ENCODE measurements at regions not wholly inside any gene's neighbourhood (a gene's known extent, or its start where the extent isn't known, plus 50 kb on each side); places are given as distances from the start of the nearest gene placed in this dataset.
"Not testable (repeated sequence)": the region's sequence is repeated elsewhere in the genome, so short reads cannot be mapped to it uniquely, and the experiment has no call there.

DNA sequence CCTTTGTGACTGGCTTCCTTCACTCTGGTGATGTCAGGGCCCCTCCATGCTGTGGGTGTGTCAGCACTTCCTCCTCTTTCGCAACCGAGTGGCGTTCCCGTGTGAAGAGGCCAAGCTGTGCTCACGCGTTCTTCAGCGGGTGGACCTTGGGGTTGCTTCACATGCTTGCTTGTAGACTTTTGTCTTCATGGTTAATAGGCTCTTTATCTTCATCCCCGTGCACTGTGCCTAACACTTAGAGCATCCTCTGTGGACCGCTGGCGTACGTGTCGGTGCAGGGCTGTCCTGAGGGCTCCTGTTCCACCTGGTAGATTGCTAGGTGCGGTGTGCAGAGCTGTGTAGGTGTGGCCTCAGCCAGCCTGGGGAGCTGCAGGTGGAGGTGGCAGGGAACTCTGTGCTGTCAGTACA, 182.3 kb downstream of the OR4M2 start:
- H3K27me3 ChIP-seq, result no peaks in the 10 kb centered on the region
- no peak overlapping the region for H3K4me3 ChIP-seq
- WGBS, 2 donors, result 86% methylated on average over 13 of the region's 13 CpGs
- H3K27ac ChIP-seq, result no peak overlapping the region
- intact Hi-C loops (cut with DNase I; ENCODE audit: low total_unique reads), result no loop called here
- no peaks in the 10 kb centered on the region for H3K36me3 ChIP-seq (ENCODE audit: low read depth, missing control alignments)
- peak; percentile 20 for DNase-seq
- TF ChIP-seq POLR2A (IDR thresholded peaks at IDR 0.05), result no peak
- TF ChIP-seq, protein P1, sequence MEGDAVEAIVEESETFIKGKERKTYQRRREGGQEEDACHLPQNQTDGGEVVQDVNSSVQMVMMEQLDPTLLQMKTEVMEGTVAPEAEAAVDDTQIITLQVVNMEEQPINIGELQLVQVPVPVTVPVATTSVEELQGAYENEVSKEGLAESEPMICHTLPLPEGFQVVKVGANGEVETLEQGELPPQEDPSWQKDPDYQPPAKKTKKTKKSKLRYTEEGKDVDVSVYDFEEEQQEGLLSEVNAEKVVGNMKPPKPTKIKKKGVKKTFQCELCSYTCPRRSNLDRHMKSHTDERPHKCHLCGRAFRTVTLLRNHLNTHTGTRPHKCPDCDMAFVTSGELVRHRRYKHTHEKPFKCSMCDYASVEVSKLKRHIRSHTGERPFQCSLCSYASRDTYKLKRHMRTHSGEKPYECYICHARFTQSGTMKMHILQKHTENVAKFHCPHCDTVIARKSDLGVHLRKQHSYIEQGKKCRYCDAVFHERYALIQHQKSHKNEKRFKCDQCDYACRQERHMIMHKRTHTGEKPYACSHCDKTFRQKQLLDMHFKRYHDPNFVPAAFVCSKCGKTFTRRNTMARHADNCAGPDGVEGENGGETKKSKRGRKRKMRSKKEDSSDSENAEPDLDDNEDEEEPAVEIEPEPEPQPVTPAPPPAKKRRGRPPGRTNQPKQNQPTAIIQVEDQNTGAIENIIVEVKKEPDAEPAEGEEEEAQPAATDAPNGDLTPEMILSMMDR (IDR thresholded peaks at IDR 0.05), result no peak
- no peaks in the 10 kb centered on the region for H3K4me1 ChIP-seq
- no peaks in the 10 kb centered on the region for H3K9me3 ChIP-seq

DNA sequence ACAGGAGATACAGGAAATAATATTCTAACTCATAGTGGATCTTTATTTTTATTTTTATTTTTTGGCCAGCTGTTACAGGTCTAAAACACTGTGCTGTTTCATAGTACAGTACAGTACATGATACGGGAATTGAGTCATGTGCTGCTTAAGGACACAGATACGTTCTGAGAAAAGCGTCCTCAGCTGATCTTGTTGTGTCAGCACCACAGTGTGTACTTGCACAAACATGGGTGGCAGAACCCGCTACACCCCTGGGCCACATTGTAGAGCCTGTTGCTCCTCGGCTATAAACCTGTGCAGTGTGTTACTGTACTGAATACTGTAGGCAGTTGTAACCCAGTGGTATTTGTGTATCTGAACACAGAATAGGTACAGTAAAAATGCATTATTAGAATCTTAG, 183.4 kb downstream of the OR4M2 start:
- H3K4me3 ChIP-seq, result no peak overlapping the region
- H3K27me3 ChIP-seq, result no peaks in the 10 kb centered on the region
- H3K36me3 ChIP-seq (ENCODE audit: low read depth, missing control alignments), result no peaks in the 10 kb centered on the region
- no peaks in the 10 kb centered on the region for H3K4me1 ChIP-seq
- WGBS, 2 donors, result 60 to 80% methylated on average over 5 of the region's 5 CpGs
- no peak overlapping the region for H3K27ac ChIP-seq
- DNase-seq, result no peak
- H3K9me3 ChIP-seq, result no peaks in the 10 kb centered on the region
- TF ChIP-seq, protein P1 (IDR thresholded peaks at IDR 0.05), result no peak
- no peak for TF ChIP-seq POLR2A (IDR thresholded peaks at IDR 0.05)
- intact Hi-C loops (cut with DNase I; ENCODE audit: low total_unique reads), result no loop called here

DNA sequence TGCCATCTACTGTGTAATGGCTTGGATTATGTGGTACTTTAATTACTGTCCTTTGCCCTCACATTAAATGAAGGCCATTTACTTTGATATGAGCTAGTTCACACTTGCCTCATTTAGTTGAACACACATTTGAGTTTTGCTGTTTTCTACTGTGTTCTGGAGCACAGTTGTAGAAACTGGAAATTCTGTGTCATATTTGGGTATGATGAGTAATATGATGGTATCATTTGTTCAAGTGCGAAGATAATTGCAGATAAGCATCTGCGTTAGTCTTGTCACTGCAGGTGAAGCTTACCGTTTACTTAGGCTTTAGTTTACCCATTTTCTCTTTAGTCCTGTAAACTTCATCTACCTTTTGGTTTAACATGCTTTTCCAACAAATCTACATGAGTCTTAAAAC, 183.9 kb downstream of the OR4M2 start:
- 90 to 93% methylated on average over 3 of the region's 3 CpGs for WGBS, 2 donors
- DNase-seq; H3K4me3 ChIP-seq; H3K27me3 ChIP-seq; H3K27ac ChIP-seq; intact Hi-C loops (cut with DNase I; ENCODE audit: low total_unique reads); H3K9me3 ChIP-seq; H3K4me1 ChIP-seq; H3K36me3 ChIP-seq (ENCODE audit: low read depth, missing control alignments): not testable (repeated sequence)

DNA sequence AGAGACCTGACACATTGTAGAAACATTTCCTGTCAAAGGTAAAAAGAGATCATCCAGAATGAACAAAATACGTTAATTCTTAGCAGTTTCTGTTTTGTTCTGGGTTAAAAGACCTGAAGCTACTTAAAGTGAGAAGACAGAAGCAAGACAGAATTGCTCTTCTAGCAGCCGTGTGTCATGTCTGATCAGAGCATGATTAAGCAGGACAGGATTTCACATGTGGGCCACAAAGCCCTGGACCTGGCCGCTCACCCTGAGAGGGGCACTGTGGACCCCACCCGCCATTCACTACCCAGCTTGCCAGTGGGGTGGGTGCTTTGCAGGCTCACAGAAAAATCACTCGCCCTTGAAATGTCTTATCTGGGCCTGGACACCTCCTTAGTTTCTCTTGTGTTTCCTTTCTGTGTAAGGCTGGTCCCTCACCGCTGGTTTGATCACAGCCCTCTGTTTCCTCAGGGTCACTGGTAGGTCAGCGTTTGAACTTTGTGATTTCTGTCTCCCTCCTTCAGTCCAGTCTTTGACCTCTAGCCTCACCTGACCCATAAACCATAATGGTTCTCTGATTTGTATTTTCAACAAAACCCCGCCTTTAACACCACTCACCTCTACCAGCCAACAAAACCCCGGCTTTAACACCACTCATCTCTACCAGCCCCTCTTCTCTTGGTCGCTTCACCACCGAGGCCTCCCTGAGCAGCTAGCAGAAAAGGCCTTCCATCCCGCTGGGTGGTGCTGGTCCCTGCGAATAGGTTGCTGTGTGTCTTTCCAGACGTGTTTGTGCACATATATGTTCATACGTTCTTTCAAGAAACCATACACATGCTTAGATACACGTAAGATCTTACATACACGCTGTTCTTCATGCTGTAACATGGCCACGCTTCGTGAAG, 185.0 kb downstream of the OR4M2 start:
- H3K9me3 ChIP-seq, result no peaks in the 10 kb centered on the region
- H3K27ac ChIP-seq, result no peak overlapping the region
- no peaks in the 10 kb centered on the region for H3K27me3 ChIP-seq
- no peak overlapping the region for H3K4me3 ChIP-seq
- no peak for TF ChIP-seq POLR2A (IDR thresholded peaks at IDR 0.05)
- TF ChIP-seq, protein P1 (IDR thresholded peaks at IDR 0.05), result no peak
- WGBS, 2 donors, result 78 to 85% methylated on average over 19 of the region's 19 CpGs
- DNase-seq, result no peak
- intact Hi-C loops (cut with DNase I; ENCODE audit: low total_unique reads), result no loop called here
- H3K36me3 ChIP-seq (ENCODE audit: low read depth, missing control alignments), result no peaks in the 10 kb centered on the region
- no peaks in the 10 kb centered on the region for H3K4me1 ChIP-seq

DNA sequence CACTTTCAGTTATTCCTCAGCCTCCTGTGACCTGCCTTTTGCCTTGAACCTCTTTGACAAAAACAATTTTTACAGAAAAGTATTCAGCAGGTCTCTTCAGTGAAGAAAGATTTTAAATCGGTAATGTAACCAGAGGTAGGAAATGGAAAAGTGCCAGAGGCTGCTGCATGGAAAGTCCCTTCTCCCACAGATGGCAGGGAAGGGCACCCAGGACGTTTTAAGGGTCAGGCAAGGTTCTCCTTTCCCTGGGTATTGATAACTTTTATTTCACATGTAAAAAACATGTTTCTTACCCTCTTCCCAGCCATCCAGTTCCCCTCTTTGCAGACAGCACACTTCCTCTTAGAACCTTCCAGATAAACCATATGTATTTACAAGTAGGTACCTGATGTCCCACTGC, 185.6 kb downstream of the OR4M2 start:
- Histone ChIP-seq H3K9me3 (no peaks in the 10 kb centered on the region), H3K4me3 (no peak overlapping the region), H3K36me3 (ENCODE audit: low read depth, missing control alignments) (no peaks in the 10 kb centered on the region), H3K27ac (no peak overlapping the region), H3K4me1 (no peaks in the 10 kb centered on the region), H3K27me3 (no peaks in the 10 kb centered on the region)
- TF ChIP-seq, protein P1 (IDR thresholded peaks at IDR 0.05), result no peak
- TF ChIP-seq POLR2A (IDR thresholded peaks at IDR 0.05), result no peak
- intact Hi-C loops (cut with DNase I; ENCODE audit: low total_unique reads), result no loop called here
- WGBS, 2 donors, result 58 to 59% methylated on average over 2 of the region's 2 CpGs
- DNase-seq, result no peak

Data from testis (tissue), 2 donors.